Activated naive CD4-positive, alpha-beta T cell treated with anti-CD3 and anti-CD28 coated beads for 36 hours (primary cell): ENCODE measurements at regions not wholly inside any gene's neighbourhood (a gene's known extent, or its start where the extent isn't known, plus 50 kb on each side); places are given as distances from the start of the nearest gene placed in this dataset.
A peak's percentile ranks its signal among the peaks of the same experiment; 100 is the strongest.
"Not testable (repeated sequence)": the region's sequence is repeated elsewhere in the genome, so short reads cannot be mapped to it uniquely, and the experiment has no call there.

Experiments used
- CTCF ChIA-PET: fragments of 350-600 bp; sonication (Branson Sonifier 250); formaldehyde crosslinking; loops from one replicate; lab custom pipeline; 2021; ENCODE audit warnings: antibody characterized with exemption; lab: Charles Lee
- DNase-seq: peaks from one replicate; pipeline ENCODE4 v3.0.0-alpha.2; 2020
- H3K27ac Mint-ChIP-seq: one replicate; pipeline ENCODE4 v1.8.0; 2021; ENCODE audit warnings: mild to moderate bottlenecking, mixed read lengths
- H3K27me3 Mint-ChIP-seq: one replicate; pipeline ENCODE4 v1.8.0; 2021; ENCODE audit warnings: low read depth, mixed read lengths
- H3K36me3 Mint-ChIP-seq: one replicate; pipeline ENCODE4 v1.8.0; 2021; ENCODE audit warnings: low read depth, mixed read lengths
- H3K4me1 Mint-ChIP-seq: one replicate; pipeline ENCODE4 v1.8.0; 2021; ENCODE audit warnings: low read depth, mixed read lengths
- H3K4me3 Mint-ChIP-seq: one replicate; pipeline ENCODE4 v1.8.0; 2021; ENCODE audit warnings: mild to moderate bottlenecking, moderate library complexity, mixed read lengths
- H3K9me3 Mint-ChIP-seq: one replicate; pipeline ENCODE4 v1.8.0; 2021; ENCODE audit warnings: mixed read lengths
- intact Hi-C: fragments of 100-400 bp; cut with micrococcal nuclease; formaldehyde crosslinking; loops from one replicate; pipeline ENCODE4 v1.15.1; 2023

GRCh38 chr7:13108061-13108460 is 420.6 kb downstream of the ARL4A start:
- CTCF ChIA-PET: no interaction called here
- no peaks in the 10 kb centered on the region for H3K4me1 Mint-ChIP-seq
- H3K9me3 Mint-ChIP-seq: peaks cover 1% of the 10 kb centered on the region
- no peak overlapping the region for H3K27ac Mint-ChIP-seq
- intact Hi-C loops: no loop called here
- H3K4me3 Mint-ChIP-seq: no peak overlapping the region
- no peak for DNase-seq
- peaks cover 2% of the 10 kb centered on the region for H3K27me3 Mint-ChIP-seq
- no peaks in the 10 kb centered on the region for H3K36me3 Mint-ChIP-seq

GRCh38 chr7:13109201-13109600 is 421.8 kb downstream of the ARL4A start:
- H3K27ac Mint-ChIP-seq: no peak overlapping the region
- intact Hi-C loops: no loop called here
- H3K27me3 Mint-ChIP-seq: peaks cover 2% of the 10 kb centered on the region
- CTCF ChIA-PET: interaction anchor here (0.6 kb wide), 1 partner anchor 652 kb away, joined by 3 read pairs; no protein-coding TSS in a partner anchor
- H3K9me3 Mint-ChIP-seq: peaks cover 1% of the 10 kb centered on the region
- no peaks in the 10 kb centered on the region for H3K36me3 Mint-ChIP-seq
- no peaks in the 10 kb centered on the region for H3K4me1 Mint-ChIP-seq
- no peak overlapping the region for H3K4me3 Mint-ChIP-seq
- no peak for DNase-seq

GRCh38 chr7:13110107-13110506 is 422.7 kb downstream of the ARL4A start:
- H3K4me3 Mint-ChIP-seq: no peak overlapping the region
- no peak overlapping the region for H3K27ac Mint-ChIP-seq
- CTCF ChIA-PET: no interaction called here
- H3K27me3 Mint-ChIP-seq: peaks cover 5% of the 10 kb centered on the region
- intact Hi-C loops: no loop called here
- no peaks in the 10 kb centered on the region for H3K4me1 Mint-ChIP-seq
- peaks cover 1% of the 10 kb centered on the region for H3K9me3 Mint-ChIP-seq
- DNase-seq: no peak
- H3K36me3 Mint-ChIP-seq: no peaks in the 10 kb centered on the region

- no peak overlapping the region for H3K4me3 Mint-ChIP-seq
- DNase-seq: peak; percentile 6
- H3K27ac Mint-ChIP-seq: no peak overlapping the region
- H3K36me3 Mint-ChIP-seq: no peaks in the 10 kb centered on the region
- H3K9me3 Mint-ChIP-seq: peaks cover 1% of the 10 kb centered on the region
- CTCF ChIA-PET: no interaction called here
- intact Hi-C loops: no loop called here
- no peaks in the 10 kb centered on the region for H3K4me1 Mint-ChIP-seq
- peaks cover 5% of the 10 kb centered on the region for H3K27me3 Mint-ChIP-seq
Observed at GRCh38 chr7:13111230-13111629, 423.8 kb downstream of the ARL4A start.

GRCh38 chr7:13114240-13114639 is 426.8 kb downstream of the ARL4A start:
- H3K27ac Mint-ChIP-seq: peak overlapping the region; percentile 81
- H3K9me3 Mint-ChIP-seq, H3K4me1 Mint-ChIP-seq, intact Hi-C loops, CTCF ChIA-PET, H3K4me3 Mint-ChIP-seq, H3K36me3 Mint-ChIP-seq, DNase-seq, H3K27me3 Mint-ChIP-seq: not testable (repeated sequence)

- DNase-seq: no peak
- intact Hi-C loops: no loop called here
- H3K4me1 Mint-ChIP-seq: no peaks in the 10 kb centered on the region
- H3K27me3 Mint-ChIP-seq: peaks cover 5% of the 10 kb centered on the region
- H3K27ac Mint-ChIP-seq: no peak overlapping the region
- no peaks in the 10 kb centered on the region for H3K9me3 Mint-ChIP-seq
- no peak overlapping the region for H3K4me3 Mint-ChIP-seq
- CTCF ChIA-PET: no interaction called here
- H3K36me3 Mint-ChIP-seq: no peaks in the 10 kb centered on the region
Observed at GRCh38 chr7:13115157-13115772, 427.8 kb downstream of the ARL4A start.

GRCh38 chr7:13115855-13116254 is 428.4 kb downstream of the ARL4A start:
- CTCF ChIA-PET: no interaction called here
- intact Hi-C loops: loop anchor here (2.0 kb wide), 2 partner anchors 429 to 477 kb away; partner anchors contain the start of gene ARL4A

GRCh38 chr7:13117103-13117502 is 429.7 kb downstream of the ARL4A start:
- Mint-ChIP-seq H3K4me3 (no peak overlapping the region), H3K27ac (no peak overlapping the region), H3K4me1 (no peaks in the 10 kb centered on the region), H3K9me3 (peaks cover 4% of the 10 kb centered on the region), H3K27me3 (peaks cover 5% of the 10 kb centered on the region), H3K36me3 (no peaks in the 10 kb centered on the region)
- DNase-seq: no peak
- CTCF ChIA-PET: no interaction called here
- intact Hi-C loops: loop anchor here (2.0 kb wide), 2 partner anchors 430 to 478 kb away; partner anchors contain the start of gene ARL4A

More at GRCh38 chr7:13115855-13116254, 428.4 kb downstream of the ARL4A start:
- DNase-seq: no peak
- Mint-ChIP-seq H3K27ac (no peak overlapping the region), H3K36me3 (no peaks in the 10 kb centered on the region), H3K4me3 (no peak overlapping the region), H3K9me3 (no peaks in the 10 kb centered on the region), H3K4me1 (no peaks in the 10 kb centered on the region), H3K27me3 (peaks cover 5% of the 10 kb centered on the region)

GRCh38 chr7:13117592-13117991 is 430.2 kb downstream of the ARL4A start:
- intact Hi-C loops: loop anchor here (2.0 kb wide), 2 partner anchors 431 to 479 kb away; partner anchors contain the start of gene ARL4A
- no peak for DNase-seq
- CTCF ChIA-PET: no interaction called here
- H3K27me3 Mint-ChIP-seq: peaks cover 6% of the 10 kb centered on the region
- no peaks in the 10 kb centered on the region for H3K4me1 Mint-ChIP-seq
- H3K36me3 Mint-ChIP-seq: no peaks in the 10 kb centered on the region
- peaks cover 7% of the 10 kb centered on the region for H3K9me3 Mint-ChIP-seq
- H3K27ac Mint-ChIP-seq: no peak overlapping the region
- no peak overlapping the region for H3K4me3 Mint-ChIP-seq

GRCh38 chr7:13124629-13125028 is 437.2 kb downstream of the ARL4A start:
- peaks cover 15% of the 10 kb centered on the region for H3K9me3 Mint-ChIP-seq
- H3K36me3 Mint-ChIP-seq, CTCF ChIA-PET, H3K27ac Mint-ChIP-seq, intact Hi-C loops, DNase-seq, H3K4me3 Mint-ChIP-seq, H3K27me3 Mint-ChIP-seq, H3K4me1 Mint-ChIP-seq: not testable (repeated sequence)

- H3K27me3 Mint-ChIP-seq: peaks cover 9% of the 10 kb centered on the region
- no peaks in the 10 kb centered on the region for H3K36me3 Mint-ChIP-seq
- H3K4me3 Mint-ChIP-seq: no peak overlapping the region
- CTCF ChIA-PET: no interaction called here
- DNase-seq: no peak
- intact Hi-C loops: no loop called here
- no peak overlapping the region for H3K27ac Mint-ChIP-seq
- no peaks in the 10 kb centered on the region for H3K4me1 Mint-ChIP-seq
- H3K9me3 Mint-ChIP-seq: peaks cover 14% of the 10 kb centered on the region
Observed at GRCh38 chr7:13126347-13126746, 438.9 kb downstream of the ARL4A start.

- Mint-ChIP-seq H3K27ac (no peak overlapping the region), H3K4me1 (no peaks in the 10 kb centered on the region), H3K9me3 (no peaks in the 10 kb centered on the region), H3K36me3 (no peaks in the 10 kb centered on the region), H3K4me3 (no peak overlapping the region), H3K27me3 (peaks cover 8% of the 10 kb centered on the region)
- intact Hi-C loops: no loop called here
- CTCF ChIA-PET: no interaction called here
- DNase-seq: no peak
Observed at GRCh38 chr7:13130321-13130720, 442.9 kb downstream of the ARL4A start.

GRCh38 chr7:13130906-13131305 is 443.5 kb downstream of the ARL4A start:
- H3K36me3 Mint-ChIP-seq, H3K4me3 Mint-ChIP-seq, H3K9me3 Mint-ChIP-seq, DNase-seq, H3K27me3 Mint-ChIP-seq, intact Hi-C loops, CTCF ChIA-PET, H3K4me1 Mint-ChIP-seq, H3K27ac Mint-ChIP-seq: not testable (repeated sequence)
